Neural crest cell (in vitro differentiated cells): ENCODE measurements at regions not wholly inside any gene's neighbourhood (a gene's known extent, or its start where the extent isn't known, plus 50 kb on each side); places are given as distances from the start of the nearest gene placed in this dataset.

Source experiments
- DNase-seq: peaks from one replicate; pipeline ENCODE4 v3.0.0; 2021; ENCODE audit warnings: low read depth, mixed read lengths, low spot score
- H3K27ac Mint-ChIP-seq: one replicate; pipeline ENCODE4 v1.8.0; 2021; ENCODE audit warnings: mild to moderate bottlenecking, mixed read lengths; ENCODE audit not compliant: unreplicated experiment
- H3K27me3 Mint-ChIP-seq: 2 replicates; pipeline ENCODE4 v1.8.0; 2021; ENCODE audit warnings: low read depth, mild to moderate bottlenecking, mixed read lengths
- H3K36me3 Mint-ChIP-seq: 2 replicates; pipeline ENCODE4 v1.8.0; 2021; ENCODE audit warnings: low read depth, mild to moderate bottlenecking, mixed read lengths
- H3K4me1 Mint-ChIP-seq: 2 replicates; pipeline ENCODE4 v1.8.0; 2021; ENCODE audit warnings: mixed read lengths
- H3K4me3 Mint-ChIP-seq: one replicate; pipeline ENCODE4 v1.8.0; 2021; ENCODE audit warnings: mild to moderate bottlenecking, mixed read lengths
- H3K9me3 Mint-ChIP-seq: 2 replicates; pipeline ENCODE4 v1.8.0; 2021; ENCODE audit warnings: mixed read lengths
- TF ChIP-seq, protein P1 (sequence below): fragments of 200-600 bp; sonication (generic); conservative IDR thresholded peaks from 2 replicates; pipeline ENCODE4 v1.5.0; 2021; ENCODE audit warnings: antibody characterized with exemption, mild to moderate bottlenecking

DNA sequence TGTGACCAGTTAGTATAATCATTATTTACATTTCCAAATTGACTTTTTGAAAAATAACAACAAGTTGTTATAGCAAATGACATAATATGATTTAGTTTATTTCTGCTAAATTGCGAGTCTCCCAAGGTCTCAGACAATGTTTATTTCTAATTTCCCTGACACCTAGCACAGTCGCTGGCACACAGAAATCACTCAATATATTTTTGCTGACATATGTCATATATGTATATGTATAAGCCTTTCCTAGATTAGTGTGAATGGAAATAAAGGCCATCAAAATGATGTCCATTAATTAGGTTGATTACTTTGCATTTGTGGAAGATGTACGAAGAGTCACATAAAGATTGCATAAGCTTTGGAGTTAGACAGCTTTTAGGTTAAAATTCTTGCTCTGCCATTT is 136.7 kb upstream of the CDH2 start:
- H3K4me3 Mint-ChIP-seq, result no peak overlapping the region
- H3K27ac Mint-ChIP-seq, result no peak overlapping the region
- peaks cover 7% of the 10 kb centered on the region for H3K9me3 Mint-ChIP-seq
- no peaks in the 10 kb centered on the region for H3K36me3 Mint-ChIP-seq
- TF ChIP-seq, protein P1, sequence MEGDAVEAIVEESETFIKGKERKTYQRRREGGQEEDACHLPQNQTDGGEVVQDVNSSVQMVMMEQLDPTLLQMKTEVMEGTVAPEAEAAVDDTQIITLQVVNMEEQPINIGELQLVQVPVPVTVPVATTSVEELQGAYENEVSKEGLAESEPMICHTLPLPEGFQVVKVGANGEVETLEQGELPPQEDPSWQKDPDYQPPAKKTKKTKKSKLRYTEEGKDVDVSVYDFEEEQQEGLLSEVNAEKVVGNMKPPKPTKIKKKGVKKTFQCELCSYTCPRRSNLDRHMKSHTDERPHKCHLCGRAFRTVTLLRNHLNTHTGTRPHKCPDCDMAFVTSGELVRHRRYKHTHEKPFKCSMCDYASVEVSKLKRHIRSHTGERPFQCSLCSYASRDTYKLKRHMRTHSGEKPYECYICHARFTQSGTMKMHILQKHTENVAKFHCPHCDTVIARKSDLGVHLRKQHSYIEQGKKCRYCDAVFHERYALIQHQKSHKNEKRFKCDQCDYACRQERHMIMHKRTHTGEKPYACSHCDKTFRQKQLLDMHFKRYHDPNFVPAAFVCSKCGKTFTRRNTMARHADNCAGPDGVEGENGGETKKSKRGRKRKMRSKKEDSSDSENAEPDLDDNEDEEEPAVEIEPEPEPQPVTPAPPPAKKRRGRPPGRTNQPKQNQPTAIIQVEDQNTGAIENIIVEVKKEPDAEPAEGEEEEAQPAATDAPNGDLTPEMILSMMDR, result no peak
- no peaks in the 10 kb centered on the region for H3K4me1 Mint-ChIP-seq
- no peak for DNase-seq
- no peaks in the 10 kb centered on the region for H3K27me3 Mint-ChIP-seq

DNA sequence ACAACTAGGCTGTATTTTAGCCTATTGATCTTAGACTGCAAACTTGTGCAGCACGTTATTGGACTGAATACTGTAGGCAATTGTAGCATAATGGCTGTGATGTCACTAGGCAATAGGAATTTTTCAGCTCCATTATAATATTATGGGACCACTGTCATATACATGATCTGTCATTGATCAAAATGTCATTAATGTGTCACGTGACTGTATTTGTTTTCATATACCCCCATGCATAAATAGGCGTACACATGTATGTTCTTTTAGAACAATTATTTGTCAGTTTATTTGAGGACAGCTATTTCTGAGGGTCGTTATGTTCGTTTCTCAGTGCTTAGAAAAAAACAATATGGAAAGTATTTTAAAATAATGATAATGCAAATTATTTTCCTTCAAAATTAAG is 111.9 kb upstream of the CDH2 start:
- H3K36me3 Mint-ChIP-seq, result peaks cover 3% of the 10 kb centered on the region
- H3K27me3 Mint-ChIP-seq, result no peaks in the 10 kb centered on the region
- no peak overlapping the region for H3K4me3 Mint-ChIP-seq
- no peak for DNase-seq
- H3K4me1 Mint-ChIP-seq, result no peaks in the 10 kb centered on the region
- TF ChIP-seq, protein P1, result no peak
- H3K9me3 Mint-ChIP-seq, result peaks cover 4% of the 10 kb centered on the region
- no peak overlapping the region for H3K27ac Mint-ChIP-seq

DNA sequence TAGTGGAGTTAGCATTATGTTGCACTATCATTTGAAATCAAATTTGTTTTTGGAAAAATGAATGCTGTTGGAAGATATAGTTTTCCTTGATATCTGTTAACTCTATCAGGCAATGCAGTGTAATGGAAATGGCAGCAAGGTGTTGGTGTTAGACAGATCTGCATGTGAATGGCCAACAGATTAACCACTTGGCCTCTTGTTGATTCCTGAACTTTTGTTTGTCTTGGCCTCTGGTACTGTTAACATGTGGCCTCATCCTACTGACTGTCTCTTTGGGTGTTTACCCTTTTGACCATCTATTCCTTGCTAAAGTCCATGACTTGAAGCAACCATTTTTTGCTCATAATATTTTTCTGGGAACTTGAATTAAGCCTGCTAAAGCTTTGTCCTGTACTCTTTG is 110.2 kb upstream of the CDH2 start:
- H3K27ac Mint-ChIP-seq, result no peak overlapping the region
- H3K4me3 Mint-ChIP-seq, result no peak overlapping the region
- TF ChIP-seq, protein P1, result no peak
- peaks cover 4% of the 10 kb centered on the region for H3K9me3 Mint-ChIP-seq
- H3K27me3 Mint-ChIP-seq, result no peaks in the 10 kb centered on the region
- no peaks in the 10 kb centered on the region for H3K4me1 Mint-ChIP-seq
- peaks cover 3% of the 10 kb centered on the region for H3K36me3 Mint-ChIP-seq
- DNase-seq, result no peak

DNA sequence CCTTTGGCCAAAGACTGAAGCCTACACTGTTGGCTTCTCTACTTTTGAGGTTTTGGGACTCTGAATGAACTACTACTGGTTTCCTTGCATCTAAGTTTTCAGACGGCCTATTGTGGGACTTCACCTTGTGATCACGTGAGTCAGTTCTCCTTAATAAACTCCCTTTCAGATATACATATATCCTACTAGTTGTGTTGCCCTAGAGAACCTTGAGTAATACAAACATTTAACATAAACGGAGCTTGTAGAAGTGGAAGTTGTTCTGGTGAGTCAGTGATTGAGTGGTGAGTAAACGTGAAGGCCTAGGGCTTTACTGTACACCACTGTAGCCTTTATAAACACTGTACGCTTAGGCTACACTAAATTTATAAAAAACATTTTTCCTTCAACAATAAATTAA is 107.2 kb upstream of the CDH2 start:
- peaks cover 4% of the 10 kb centered on the region for H3K9me3 Mint-ChIP-seq
- no peak overlapping the region for H3K27ac Mint-ChIP-seq
- TF ChIP-seq, protein P1, result no peak
- H3K36me3 Mint-ChIP-seq, result peaks cover 3% of the 10 kb centered on the region
- DNase-seq, result no peak
- no peak overlapping the region for H3K4me3 Mint-ChIP-seq
- no peaks in the 10 kb centered on the region for H3K27me3 Mint-ChIP-seq
- no peaks in the 10 kb centered on the region for H3K4me1 Mint-ChIP-seq

DNA sequence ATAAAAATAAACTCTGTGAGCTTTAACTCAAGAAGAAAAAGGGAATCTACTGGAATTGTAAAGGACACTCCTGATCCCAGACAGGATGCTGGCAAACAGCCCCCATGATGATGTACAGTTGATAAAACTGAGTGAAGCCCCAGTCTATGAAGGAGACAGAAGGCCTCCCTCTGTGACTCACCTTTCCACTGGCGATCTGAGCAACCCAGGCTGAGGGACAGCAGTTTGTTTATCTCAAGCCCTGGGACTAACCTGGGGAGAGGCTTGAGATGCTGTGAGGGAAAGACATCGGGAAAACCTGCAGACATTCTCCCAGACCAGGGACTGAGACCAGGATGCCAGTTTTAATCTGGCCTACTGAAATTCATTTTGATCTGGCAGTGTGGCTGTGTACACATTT is 104.5 kb upstream of the CDH2 start:
- DNase-seq, result no peak
- Mint-ChIP-seq H3K27me3 (no peaks in the 10 kb centered on the region), H3K4me1 (no peaks in the 10 kb centered on the region), H3K36me3 (peaks cover 3% of the 10 kb centered on the region), H3K4me3 (no peak overlapping the region), H3K9me3 (peaks cover 4% of the 10 kb centered on the region), H3K27ac (no peak overlapping the region)
- TF ChIP-seq, protein P1, result no peak

DNA sequence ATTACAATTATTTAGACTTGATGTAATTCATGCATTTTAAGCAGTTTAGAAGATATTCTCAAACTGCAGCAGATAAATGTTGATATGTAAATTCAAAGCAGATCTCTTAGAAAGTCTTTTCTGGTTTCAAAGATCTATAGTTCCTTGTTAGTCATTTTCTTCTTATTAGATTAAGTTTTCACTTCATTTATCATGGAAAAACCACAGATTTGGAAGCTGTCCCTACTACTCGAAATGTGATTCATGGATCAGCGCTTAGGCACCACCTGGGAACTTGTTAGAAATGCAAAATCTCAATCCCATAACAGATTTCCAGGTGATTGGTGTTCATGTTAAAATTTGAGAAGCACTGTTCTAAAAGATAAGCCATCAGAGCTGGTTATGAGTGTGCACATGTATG is 92.8 kb upstream of the CDH2 start:
- DNase-seq, result no peak
- Mint-ChIP-seq H3K27me3 (no peaks in the 10 kb centered on the region), H3K9me3 (peaks cover 3% of the 10 kb centered on the region), H3K36me3 (no peaks in the 10 kb centered on the region), H3K4me3 (no peak overlapping the region), H3K4me1 (no peaks in the 10 kb centered on the region), H3K27ac (no peak overlapping the region)
- TF ChIP-seq, protein P1, result no peak
